ENCODE measurements at regions not wholly inside any gene's neighbourhood (a gene's known extent, or its start where the extent isn't known, plus 50 kb on each side); places are given as distances from the start of the nearest gene placed in this dataset.

DNA sequence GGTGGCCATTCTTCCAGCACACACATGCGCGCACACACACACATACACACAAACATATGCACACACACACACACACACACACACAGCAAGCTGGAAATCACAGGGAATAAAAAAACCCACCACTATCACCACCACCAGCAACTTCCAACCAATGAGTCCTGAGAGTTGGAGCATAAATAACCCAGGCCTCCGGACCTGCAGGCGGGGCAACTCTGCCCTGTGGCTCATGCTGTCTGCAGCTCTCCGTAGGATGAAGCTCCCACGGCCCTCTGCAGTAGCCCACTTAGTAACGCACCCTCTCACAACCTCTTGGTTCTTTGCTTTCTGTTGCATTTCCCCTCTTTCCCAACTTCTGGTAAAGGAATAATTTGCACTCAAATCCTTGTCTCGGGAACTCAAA is 275.2 kb downstream of the PREX1 start:
- Histone ChIP-seq H3K27me3 (peaks cover 0 to 27% of the 10 kb centered on the region in 2 donors), H3K9me3 (no peaks in the 10 kb centered on the region), H3K36me3 (no peaks in the 10 kb centered on the region), H3K4me3 (no peak overlapping the region), H3K27ac (no peak overlapping the region), H3K4me1 (no peaks in the 10 kb centered on the region)
- TF ChIP-seq CTCF (IDR thresholded peaks at IDR 0.05) = no peak
- intact Hi-C loops (cut with DNase I; ENCODE audit: low total_unique reads) = no loop called here
- DNase-seq = no peak

DNA sequence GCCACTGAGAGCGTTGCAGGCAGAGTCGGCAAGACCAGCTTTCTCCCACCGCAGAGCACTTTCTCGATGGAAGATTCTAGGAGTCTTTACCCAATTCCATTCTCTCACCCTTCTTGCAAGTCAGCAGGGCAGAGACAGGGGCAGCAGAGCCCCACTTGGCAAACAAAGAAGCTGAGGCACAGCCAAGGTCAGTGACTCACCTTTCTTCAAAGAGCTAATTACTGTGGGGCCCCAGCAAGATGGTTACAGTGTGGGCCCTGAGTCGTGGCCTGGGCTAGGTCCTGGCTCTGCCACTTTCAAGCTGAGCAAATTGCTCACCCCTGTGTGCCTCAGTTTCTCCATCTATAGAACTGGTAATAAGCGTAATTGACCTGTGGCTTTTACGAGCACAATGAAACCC is 277.0 kb downstream of the PREX1 start:
- intact Hi-C loops (cut with DNase I; ENCODE audit: low total_unique reads) = no loop called here
- H3K9me3 ChIP-seq = no peaks in the 10 kb centered on the region
- H3K4me1 ChIP-seq = no peaks in the 10 kb centered on the region
- no peak overlapping the region for H3K27ac ChIP-seq
- DNase-seq = no peak
- peaks cover 0 to 22% of the 10 kb centered on the region in 2 donors for H3K27me3 ChIP-seq
- H3K4me3 ChIP-seq = no peak overlapping the region
- no peak for TF ChIP-seq CTCF (IDR thresholded peaks at IDR 0.05)
- no peaks in the 10 kb centered on the region for H3K36me3 ChIP-seq

- no peak overlapping the region for H3K27ac ChIP-seq
- DNase-seq = no peak
- no peaks in the 10 kb centered on the region for H3K36me3 ChIP-seq
- H3K27me3 ChIP-seq = peaks cover 0 to 33% of the 10 kb centered on the region in 2 donors
- intact Hi-C loops (cut with DNase I; ENCODE audit: low total_unique reads) = no loop called here
- no peak overlapping the region for H3K4me3 ChIP-seq
- H3K9me3 ChIP-seq = no peaks in the 10 kb centered on the region
- TF ChIP-seq CTCF (IDR thresholded peaks at IDR 0.05) = no peak
- no peaks in the 10 kb centered on the region for H3K4me1 ChIP-seq
These were observed 280.1 kb downstream of the PREX1 start for GRCh38 chr20:48547664-48548063.

- Histone ChIP-seq H3K4me1 (no peaks in the 10 kb centered on the region), H3K27me3 (peaks cover 0 to 55% of the 10 kb centered on the region in 2 donors), H3K36me3 (no peaks in the 10 kb centered on the region), H3K9me3 (no peaks in the 10 kb centered on the region), H3K4me3 (no peak overlapping the region), H3K27ac (no peak overlapping the region)
- TF ChIP-seq CTCF (IDR thresholded peaks at IDR 0.05) = no peak
- intact Hi-C loops (cut with DNase I; ENCODE audit: low total_unique reads) = no loop called here
- DNase-seq = no peak
These were observed 283.1 kb downstream of the PREX1 start for GRCh38 chr20:48544402-48545339.

- intact Hi-C loops (cut with DNase I; ENCODE audit: low total_unique reads) = no loop called here
- Histone ChIP-seq H3K9me3 (no peaks in the 10 kb centered on the region), H3K4me1 (no peaks in the 10 kb centered on the region), H3K4me3 (no peak overlapping the region), H3K27ac (no peak overlapping the region), H3K27me3 (peaks cover 0 to 52% of the 10 kb centered on the region in 2 donors), H3K36me3 (no peaks in the 10 kb centered on the region)
- no peak for TF ChIP-seq CTCF (IDR thresholded peaks at IDR 0.05)
- DNase-seq = no peak
These were observed 286.2 kb downstream of the PREX1 start for GRCh38 chr20:48541581-48542071.
